Tibial nerve (tissue), 4 donors: ENCODE measurements at regions not wholly inside any gene's neighbourhood (a gene's known extent, or its start where the extent isn't known, plus 50 kb on each side); places are given as distances from the start of the nearest gene placed in this dataset.

Source experiments
- CTCF ChIP-seq, 5 experiments: fragments of 200-600 bp in 3 of 5; fragments of 450-650 bp in 2 of 5; sonication (generic) in 3 of 5; IDR thresholded peaks; one replicate each; pipeline ENCODE4 v1.5.1; 2016 to 2019; ENCODE audit warnings: antibody characterized with exemption in 5 of 5, mild to moderate bottlenecking in 3 of 5, moderate library complexity in 2 of 5
- EP300 ChIP-seq, 2 donors: sonication (generic); formaldehyde crosslinking; IDR thresholded peaks; one replicate each; pipeline ENCODE4 v1.6.1; 2017; ENCODE audit warnings: antibody characterized with exemption in 2 of 2, mild to moderate bottlenecking in 1 of 2

- TF ChIP-seq CTCF (IDR thresholded peaks at IDR 0.05) (no peak), EP300 (IDR thresholded peaks at IDR 0.05) (no peak)
Observed at GRCh38 chr14:59086241-59086882, 102.1 kb upstream of the DAAM1 start.
